Gastroesophageal sphincter (tissue), 3 donors: ENCODE measurements at regions not wholly inside any gene's neighbourhood (a gene's known extent, or its start where the extent isn't known, plus 50 kb on each side); places are given as distances from the start of the nearest gene placed in this dataset.
"Not testable (repeated sequence)": the region's sequence is repeated elsewhere in the genome, so short reads cannot be mapped to it uniquely, and the experiment has no call there.

ENCODE experiments used
- EP300 ChIP-seq: sonication (generic); formaldehyde crosslinking; IDR thresholded peaks from one replicate; pipeline ENCODE4 v1.6.1; 2017; ENCODE audit warnings: antibody characterized with exemption, mild to moderate bottlenecking
- POLR2A ChIP-seq, 2 donors: fragments of 450-650 bp; IDR thresholded peaks; one replicate each; pipeline ENCODE4 v1.6.1; 2017; ENCODE audit warnings: antibody characterized with exemption in 2 of 2, mild to moderate bottlenecking in 2 of 2, moderate library complexity in 1 of 2
- POLR2AphosphoS5 ChIP-seq: sonication (generic); formaldehyde crosslinking; IDR thresholded peaks from one replicate; pipeline ENCODE4 v1.6.1; 2017; ENCODE audit warnings: antibody characterized with exemption
- TF ChIP-seq, protein P1 (sequence below), 4 experiments: fragments of 200-600 bp in 2 of 4; fragments of 450-650 bp in 2 of 4; sonication (generic) in 1 of 4; IDR thresholded peaks; one replicate each; pipeline ENCODE4 v1.5.1; 2017 to 2019; ENCODE audit warnings: antibody characterized with exemption in 4 of 4, mild to moderate bottlenecking in 2 of 4, moderate library complexity in 2 of 4

DNA sequence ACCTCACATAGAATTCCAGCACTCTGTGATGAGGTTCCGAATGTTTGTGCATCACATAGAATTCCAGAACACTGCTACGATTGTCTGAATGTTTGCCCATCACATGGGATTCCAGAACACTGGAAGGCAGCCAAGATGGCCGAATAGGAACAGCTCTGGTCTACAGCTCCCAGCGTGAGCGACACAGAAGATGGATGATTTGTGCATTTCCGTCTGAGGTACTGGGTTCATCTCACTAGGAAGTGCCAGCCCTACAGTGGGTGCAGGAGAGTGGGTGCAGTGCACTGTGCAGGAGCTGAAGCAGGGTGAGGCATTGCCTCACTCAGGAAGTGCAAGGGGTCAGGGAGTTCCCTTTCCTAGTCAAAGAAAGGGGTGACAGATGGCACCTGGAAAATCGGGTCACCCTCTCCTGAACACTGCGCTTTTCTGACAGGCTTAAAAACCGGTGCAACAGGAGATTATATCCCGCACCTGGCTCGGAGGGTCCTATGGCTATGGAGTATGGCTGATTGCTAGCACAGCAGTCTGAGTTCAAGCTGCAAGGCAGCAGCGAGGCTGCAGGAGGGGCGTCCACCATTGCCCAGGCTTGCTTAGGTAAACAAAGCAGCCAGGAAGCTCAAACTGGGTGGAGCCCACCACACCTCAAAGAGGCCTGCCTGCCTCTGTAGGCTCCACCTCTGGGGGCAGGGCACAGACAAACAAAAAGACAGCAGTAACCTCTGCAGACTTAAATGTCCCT, 212.7 kb downstream of the FOXD4L6 start:
- TF ChIP-seq, protein P1, sequence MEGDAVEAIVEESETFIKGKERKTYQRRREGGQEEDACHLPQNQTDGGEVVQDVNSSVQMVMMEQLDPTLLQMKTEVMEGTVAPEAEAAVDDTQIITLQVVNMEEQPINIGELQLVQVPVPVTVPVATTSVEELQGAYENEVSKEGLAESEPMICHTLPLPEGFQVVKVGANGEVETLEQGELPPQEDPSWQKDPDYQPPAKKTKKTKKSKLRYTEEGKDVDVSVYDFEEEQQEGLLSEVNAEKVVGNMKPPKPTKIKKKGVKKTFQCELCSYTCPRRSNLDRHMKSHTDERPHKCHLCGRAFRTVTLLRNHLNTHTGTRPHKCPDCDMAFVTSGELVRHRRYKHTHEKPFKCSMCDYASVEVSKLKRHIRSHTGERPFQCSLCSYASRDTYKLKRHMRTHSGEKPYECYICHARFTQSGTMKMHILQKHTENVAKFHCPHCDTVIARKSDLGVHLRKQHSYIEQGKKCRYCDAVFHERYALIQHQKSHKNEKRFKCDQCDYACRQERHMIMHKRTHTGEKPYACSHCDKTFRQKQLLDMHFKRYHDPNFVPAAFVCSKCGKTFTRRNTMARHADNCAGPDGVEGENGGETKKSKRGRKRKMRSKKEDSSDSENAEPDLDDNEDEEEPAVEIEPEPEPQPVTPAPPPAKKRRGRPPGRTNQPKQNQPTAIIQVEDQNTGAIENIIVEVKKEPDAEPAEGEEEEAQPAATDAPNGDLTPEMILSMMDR (IDR thresholded peaks at IDR 0.05): not testable (repeated sequence)
- not testable (repeated sequence) for TF ChIP-seq EP300; POLR2A (IDR thresholded peaks at IDR 0.05); POLR2AphosphoS5
